LHCN-M2 (cell line): ENCODE measurements at regions not wholly inside any gene's neighbourhood (a gene's known extent, or its start where the extent isn't known, plus 50 kb on each side); places are given as distances from the start of the nearest gene placed in this dataset.

Experiments used
- DNase-seq: peaks from one replicate; pipeline ENCODE4 v3.0.0-alpha.2; 2012; ENCODE audit warnings: low read depth

GRCh38 chr1:162966613-162967012, 102.5 kb upstream of the RGS4 start:
- no peak for DNase-seq

- no peak for DNase-seq
Measured at GRCh38 chr1:162964901-162965300, 103.9 kb upstream of the CCDC190 start.

- DNase-seq, result peak; percentile 42
Measured at GRCh38 chr1:162956922-162957321, 95.9 kb upstream of the CCDC190 start.

DNA sequence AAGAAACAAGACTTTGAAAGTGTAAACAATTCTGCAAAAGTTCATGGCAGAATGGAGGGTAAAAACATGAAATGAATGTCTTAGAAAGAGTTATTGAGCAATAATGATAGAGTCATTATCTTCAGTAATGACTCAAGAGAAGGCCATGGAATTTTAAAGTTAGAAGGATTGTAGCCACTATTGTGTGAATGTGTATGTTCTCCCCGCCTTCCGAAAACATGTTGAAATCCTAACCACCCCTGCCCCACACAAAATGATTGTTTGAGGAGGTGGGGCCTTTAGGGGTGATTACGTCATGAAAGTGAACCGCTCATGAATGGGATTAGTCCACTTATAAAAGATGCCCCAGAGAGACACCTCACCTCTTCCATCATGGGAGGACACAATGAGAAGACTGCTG, 93.8 kb upstream of the CCDC190 start:
- DNase-seq, result no peak

GRCh38 chr1:162952956-162953355, 92.0 kb upstream of the CCDC190 start:
- DNase-seq, result no peak

DNA sequence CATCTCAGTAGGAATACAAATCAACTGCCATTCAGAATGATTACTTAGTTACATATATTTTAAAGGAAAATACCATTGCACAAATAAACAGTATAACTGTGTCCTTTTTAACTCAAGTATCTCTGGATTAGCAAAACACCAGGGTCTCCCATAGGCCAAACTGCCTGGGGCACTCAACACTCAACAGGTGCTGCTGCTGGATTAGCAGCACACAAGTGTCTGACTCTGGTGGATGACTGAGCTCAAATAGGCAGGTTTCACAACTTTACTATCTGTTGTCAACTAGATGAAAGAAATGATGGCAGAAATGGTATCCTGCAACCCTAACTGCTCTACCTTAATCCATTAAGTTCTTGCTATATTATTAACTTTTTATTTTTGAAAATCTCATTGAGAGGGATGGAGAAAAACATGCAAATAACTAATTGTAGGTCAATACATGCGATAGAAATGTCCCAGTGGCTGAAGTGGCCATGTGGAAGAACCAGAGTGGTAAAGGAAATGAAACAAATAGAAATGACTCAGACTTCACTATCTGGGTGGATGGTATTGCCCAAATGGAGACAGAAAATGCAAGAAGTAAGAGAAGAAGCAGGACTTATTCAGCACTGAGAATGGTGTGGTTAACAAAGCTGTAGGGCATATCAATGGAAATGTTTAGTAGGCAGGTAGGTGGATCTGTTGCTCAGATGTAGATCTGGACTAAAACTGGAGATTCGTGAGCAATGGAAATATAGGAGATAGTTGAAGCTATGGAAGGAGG, 90.8 kb upstream of the CCDC190 start:
- DNase-seq, result peak; percentile 30

- DNase-seq, result peak; percentile 30
Measured at GRCh38 chr1:162950187-162950586, 89.2 kb upstream of the CCDC190 start.

DNA sequence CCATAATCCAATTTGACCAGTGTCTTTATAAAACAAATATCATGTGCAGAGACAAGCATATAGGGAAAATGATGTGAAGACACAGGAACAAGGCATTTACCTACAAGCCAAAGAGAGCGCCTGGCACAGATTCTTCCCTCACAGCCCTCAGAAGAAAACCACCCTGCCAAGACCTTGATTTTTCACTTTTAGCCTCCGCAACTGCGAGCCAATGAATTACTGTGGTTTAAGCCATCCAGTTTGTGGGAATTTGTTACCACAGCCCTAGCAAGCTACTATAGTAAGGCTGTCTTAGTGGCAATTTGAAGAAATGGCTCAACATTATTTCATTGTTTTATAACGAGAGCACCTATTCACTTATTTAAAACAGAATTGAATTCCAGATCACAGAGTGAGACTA, 85.7 kb upstream of the CCDC190 start:
- DNase-seq, result no peak

GRCh38 chr1:162944974-162945674, 84.1 kb upstream of the CCDC190 start:
- peak; percentile 13 for DNase-seq

- peak; percentile 94 for DNase-seq
Measured at GRCh38 chr1:162943622-162944021, 82.6 kb upstream of the CCDC190 start.

- DNase-seq, result peak; percentile 44
Measured at GRCh38 chr1:162942916-162943559, 82.1 kb upstream of the CCDC190 start.

GRCh38 chr1:162941024-162941423, 80.0 kb upstream of the CCDC190 start:
- DNase-seq, result no peak

DNA sequence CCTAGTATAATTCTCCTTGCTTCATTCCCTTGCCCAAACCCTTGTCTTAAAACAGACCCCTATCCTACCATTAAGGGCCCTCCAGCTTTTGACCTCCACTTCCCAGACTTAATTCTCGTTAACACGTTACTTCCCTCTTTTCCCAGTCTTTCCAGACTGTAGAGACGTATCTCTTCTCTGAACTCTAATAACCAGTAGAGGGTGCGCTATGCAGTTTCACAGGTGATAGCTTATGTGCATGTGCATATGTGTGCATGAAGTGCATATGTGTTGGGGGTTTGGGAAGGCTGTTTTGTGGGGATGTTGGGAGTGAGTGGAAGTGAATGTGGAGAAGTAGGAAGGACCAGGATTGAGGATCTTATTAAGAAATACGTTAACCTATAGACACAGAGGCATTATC, 78.1 kb upstream of the CCDC190 start:
- DNase-seq, result no peak

DNA sequence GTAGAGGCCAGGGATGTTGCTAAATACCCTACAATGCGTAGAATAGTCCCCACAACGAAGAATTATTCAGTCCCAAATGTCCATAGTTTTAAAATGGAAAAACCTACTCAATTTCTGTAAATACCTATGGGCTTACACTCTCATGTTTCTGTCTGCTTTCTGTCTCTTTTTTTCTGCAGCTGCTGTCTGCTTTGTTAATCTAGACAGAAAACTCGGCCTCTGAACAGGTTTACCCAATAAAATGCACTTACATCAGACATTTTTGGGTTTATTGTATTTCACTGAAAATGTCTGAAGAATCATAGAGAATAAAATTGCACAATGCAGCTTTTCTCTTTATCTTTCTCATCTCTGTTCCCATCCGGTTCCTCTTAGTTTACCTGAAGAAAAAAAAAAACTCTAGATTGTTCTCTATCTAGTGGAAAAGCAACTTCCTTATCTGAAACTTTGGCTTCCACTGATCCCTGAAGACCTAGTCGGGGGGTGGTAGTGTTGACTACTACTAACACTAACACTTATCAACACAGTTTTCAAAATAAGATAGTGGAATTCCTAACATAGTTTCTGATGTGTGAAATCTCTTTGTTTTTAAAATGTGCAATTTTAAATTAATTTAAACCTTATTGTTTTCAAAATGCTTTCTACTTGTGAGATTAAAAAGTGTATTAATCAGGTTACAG, 76.9 kb upstream of the CCDC190 start:
- peak; percentile 57 for DNase-seq

GRCh38 chr1:162930976-162931560, 70.1 kb upstream of the CCDC190 start:
- DNase-seq, result no peak

DNA sequence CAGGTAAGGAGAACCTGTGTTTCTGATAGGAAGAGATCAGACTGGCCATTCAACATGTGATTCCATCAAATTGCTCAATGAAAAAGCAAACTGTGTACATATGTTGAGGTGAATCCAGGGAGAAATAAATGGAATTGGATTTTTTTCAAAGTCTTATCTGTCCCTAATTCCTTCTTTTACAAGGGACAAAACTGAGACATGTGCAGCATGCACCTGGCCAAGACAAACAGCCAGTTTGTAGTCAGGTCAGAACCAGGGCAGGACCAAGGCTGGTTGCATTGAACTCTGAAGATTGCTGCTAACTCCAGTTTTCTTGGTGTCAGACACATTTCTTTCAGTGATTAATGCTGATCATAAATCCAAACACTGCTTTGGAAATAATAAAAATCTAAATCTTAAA, 69.6 kb upstream of the CCDC190 start:
- no peak for DNase-seq

GRCh38 chr1:162929177-162929576, 68.2 kb upstream of the CCDC190 start:
- DNase-seq, result no peak

GRCh38 chr1:162928141-162928540, 67.2 kb upstream of the CCDC190 start:
- DNase-seq, result no peak

- no peak for DNase-seq
Measured at GRCh38 chr1:162927421-162927820, 66.4 kb upstream of the CCDC190 start.

GRCh38 chr1:162926906-162927305, 65.9 kb upstream of the CCDC190 start:
- DNase-seq, result no peak

DNA sequence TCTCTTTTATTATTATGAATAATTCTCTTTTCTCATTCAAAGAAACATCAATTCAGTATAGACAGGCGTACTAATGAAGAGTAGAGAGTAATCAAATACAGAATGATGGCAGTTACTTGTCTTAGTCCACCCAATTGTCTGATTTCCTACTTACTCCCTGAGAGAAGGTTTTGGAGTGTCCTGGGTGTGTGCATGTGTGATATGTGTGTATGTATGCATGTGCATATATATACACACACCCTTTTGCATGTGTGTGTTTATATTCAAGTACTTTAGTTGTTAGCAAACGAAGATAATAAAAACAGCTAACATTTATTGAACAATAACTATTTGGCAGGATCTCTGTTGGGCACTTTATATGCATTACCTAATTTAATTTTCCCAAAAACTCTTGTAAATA, 63.2 kb upstream of the CCDC190 start:
- no peak for DNase-seq

GRCh38 chr1:162922201-162922600, 61.2 kb upstream of the CCDC190 start:
- peak; percentile 25 for DNase-seq
